22Rv1 (cell line): ENCODE measurements at regions not wholly inside any gene's neighbourhood (a gene's known extent, or its start where the extent isn't known, plus 50 kb on each side); places are given as distances from the start of the nearest gene placed in this dataset.

Experiments
- CTCF ChIP-seq: fragments of 450-650 bp; IDR thresholded peaks from 2 replicates; pipeline ENCODE4 v1.5.1; 2017; ENCODE audit warnings: mild to moderate bottlenecking
- ZFX ChIP-seq: fragments of 450-650 bp; IDR thresholded peaks from 2 replicates; pipeline ENCODE4 v1.6.1; 2017; ENCODE audit warnings: antibody characterized with exemption, borderline replicate concordance

- TF ChIP-seq CTCF (no peak), ZFX (no peak)
Measured at GRCh38 chr6:151683381-151683780, 124.1 kb upstream of the ESR1 start.
